ENCODE measurements at regions not wholly inside any gene's neighbourhood (a gene's known extent, or its start where the extent isn't known, plus 50 kb on each side); places are given as distances from the start of the nearest gene placed in this dataset.

GRCh38 chr1:177435364-177435763 lies 264.6 kb downstream of the BRINP2 start (continued):
- TF ChIP-seq, protein P1, sequence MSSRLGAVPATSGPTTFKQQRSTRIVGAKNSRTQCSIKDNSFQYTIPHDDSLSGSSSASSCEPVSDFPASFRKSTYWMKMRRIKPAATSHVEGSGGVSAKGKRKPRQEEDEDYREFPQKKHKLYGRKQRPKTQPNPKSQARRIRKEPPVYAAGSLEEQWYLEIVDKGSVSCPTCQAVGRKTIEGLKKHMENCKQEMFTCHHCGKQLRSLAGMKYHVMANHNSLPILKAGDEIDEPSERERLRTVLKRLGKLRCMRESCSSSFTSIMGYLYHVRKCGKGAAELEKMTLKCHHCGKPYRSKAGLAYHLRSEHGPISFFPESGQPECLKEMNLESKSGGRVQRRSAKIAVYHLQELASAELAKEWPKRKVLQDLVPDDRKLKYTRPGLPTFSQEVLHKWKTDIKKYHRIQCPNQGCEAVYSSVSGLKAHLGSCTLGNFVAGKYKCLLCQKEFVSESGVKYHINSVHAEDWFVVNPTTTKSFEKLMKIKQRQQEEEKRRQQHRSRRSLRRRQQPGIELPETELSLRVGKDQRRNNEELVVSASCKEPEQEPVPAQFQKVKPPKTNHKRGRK (CRISPR knock-in tag; IDR thresholded peaks at IDR 0.05), result no peak
- no peak for TF ChIP-seq GATAD1 (CRISPR knock-in tag; IDR thresholded peaks at IDR 0.05)
- no peak for TF ChIP-seq NCOR1 (IDR thresholded peaks at IDR 0.05; ENCODE audit: borderline replicate concordance, low read length)
- TF ChIP-seq RNF2 (conservative IDR thresholded peaks at IDR 0.05; ENCODE audit: low read depth), result no peak
- TF ChIP-seq HOXA9 (CRISPR knock-in tag; IDR thresholded peaks at IDR 0.05; ENCODE audit: borderline replicate concordance), result no peak
- TF ChIP-seq ZNF883 (CRISPR knock-in tag; IDR thresholded peaks at IDR 0.05; ENCODE audit: not compliant biosample characterization), result no peak

DNA sequence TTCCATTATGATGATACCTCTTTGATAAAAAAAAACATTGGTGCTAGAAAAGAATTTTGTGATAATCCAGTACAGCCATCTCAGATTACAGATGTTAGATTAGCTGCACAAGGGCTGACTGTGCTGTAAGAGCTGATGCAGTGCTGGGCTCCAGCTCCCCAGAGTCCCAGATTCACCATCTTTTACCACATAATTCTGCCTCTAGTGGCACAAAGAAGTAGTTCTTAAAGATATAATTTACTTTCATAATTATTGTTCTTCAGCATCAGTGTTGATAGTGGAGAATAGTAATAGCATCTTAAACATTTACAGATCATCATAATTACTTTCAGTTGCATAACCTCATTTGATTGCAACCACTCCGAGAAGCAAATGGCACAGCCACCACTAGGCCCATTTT lies 262.1 kb downstream of the BRINP2 start:
- ATAC-seq (no peak), FAIRE-seq (no peak), DNase-seq (ENCODE audit: low spot score) (no peak)
- no peak overlapping the region for H3K4me2 ChIP-seq (ENCODE audit: low read depth, low read length)
- no peaks in the 10 kb centered on the region for H3K36me3 ChIP-seq (replicated peaks in 1 of 2; ENCODE audit: control insufficient read depth in 1 of 2, insufficient read depth in 2 of 2, low read length in 2 of 2)
- no peaks in the 10 kb centered on the region for H3K79me2 ChIP-seq (ENCODE audit: insufficient read depth, low read length)
- in situ Hi-C loops (cut with HindIII; ENCODE audit: extremely low pct_ligation_motif_present, low pct_unique_long_range_greater_than_20kb), result no loop called here
- intact Hi-C loops (cut with micrococcal nuclease; ENCODE audit: unreplicated experiment), result no loop called here
- ChIA-PET POLR2A (no interaction called here), CTCF (ENCODE audit: low intra/inter-chr PET ratio, low total read pairs) (no interaction called here)
- no peaks in the 10 kb centered on the region; a peak in 1 of 5 replicates for H3K27me3 ChIP-seq (ENCODE audit: control insufficient read depth in 1 of 2, insufficient read depth in 2 of 2, low read length in 2 of 2)
- WGBS (ENCODE audit: low lambda C conversion rate), result 0% methylated on average over 1 of the region's 1 CpG
- H3K4me3 ChIP-seq (replicated peaks in 1 of 3; ENCODE audit: insufficient read depth in 1 of 3, low read depth in 2 of 3, low read length in 3 of 3), result no peak overlapping the region
- no peak overlapping the region for H3K27ac ChIP-seq (ENCODE audit: extremely low read length, insufficient read depth, low read length)
- H2AFZ ChIP-seq (ENCODE audit: low read length), result no peak overlapping the region
- H3K9me3 ChIP-seq (ENCODE audit: low read length), result no peaks in the 10 kb centered on the region
- H4K20me1 ChIP-seq (ENCODE audit: insufficient read depth, low read length), result no peaks in the 10 kb centered on the region
- no peaks in the 10 kb centered on the region for H3K4me1 ChIP-seq (ENCODE audit: insufficient read depth, low read length)
- no TSS peak for BruUV-seq (replicated peaks)
- H3K9ac ChIP-seq (ENCODE audit: insufficient read depth, low read depth, low read length), result no peak overlapping the region
- TF ChIP-seq ARID4A (CRISPR knock-in tag; IDR thresholded peaks at IDR 0.05; ENCODE audit: borderline replicate concordance) (no peak), AGO1 (IDR thresholded peaks at IDR 0.05; ENCODE audit: low read depth, low read length, poor library complexity, severe bottlenecking) (no peak), SKI (IDR thresholded peaks at IDR 0.05; ENCODE audit: partially characterized antibody) (no peak), NONO (IDR thresholded peaks at IDR 0.05) (no peak), NONO (CRISPR knock-in tag; conservative IDR thresholded peaks at IDR 0.05) (no peak), ZNF770 (CRISPR knock-in tag; IDR thresholded peaks at IDR 0.05) (no peak), ZKSCAN1 (IDR thresholded peaks at IDR 0.05; ENCODE audit: low read length) (no peak), ZNF296 (CRISPR knock-in tag; conservative IDR thresholded peaks at IDR 0.05) (no peak), ZNF839 (CRISPR knock-in tag; IDR thresholded peaks at IDR 0.05; ENCODE audit: borderline replicate concordance) (no peak), MAZ (IDR thresholded peaks at IDR 0.05; ENCODE audit: borderline replicate concordance, low read depth, low read length) (no peak), MAZ (CRISPR knock-in tag; IDR thresholded peaks at IDR 0.05; ENCODE audit: low read depth) (no peak), SATB2 (CRISPR knock-in tag; IDR thresholded peaks at IDR 0.05) (no peak)

Measured in HepG2 (cell line).